ENCODE measurements at regions not wholly inside any gene's neighbourhood (a gene's known extent, or its start where the extent isn't known, plus 50 kb on each side); places are given as distances from the start of the nearest gene placed in this dataset.

DNA sequence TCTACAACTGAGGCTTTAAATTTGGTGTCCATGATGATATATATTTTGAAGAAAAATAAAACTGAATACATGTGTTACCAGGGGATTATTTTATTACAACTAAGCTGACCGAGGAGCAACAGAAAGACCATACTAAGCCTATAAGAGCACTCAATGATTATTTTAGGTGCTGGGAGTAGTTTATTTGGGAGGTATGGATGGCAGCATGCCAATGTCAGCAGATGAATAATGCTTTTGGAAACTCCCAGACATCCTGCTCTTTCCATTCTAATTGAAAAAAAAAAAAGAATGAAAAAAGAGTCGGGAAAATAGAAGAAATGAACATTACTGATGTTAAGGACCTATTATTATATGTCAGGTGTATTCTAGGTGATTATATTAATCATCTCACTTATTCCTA is 441.2 kb downstream of the BTG1 start:
- H3K36me3 ChIP-seq (ENCODE audit: insufficient read depth, low read length): no peaks in the 10 kb centered on the region
- no peak for DNase-seq (ENCODE audit: low spot score)
- TF ChIP-seq, protein P1, sequence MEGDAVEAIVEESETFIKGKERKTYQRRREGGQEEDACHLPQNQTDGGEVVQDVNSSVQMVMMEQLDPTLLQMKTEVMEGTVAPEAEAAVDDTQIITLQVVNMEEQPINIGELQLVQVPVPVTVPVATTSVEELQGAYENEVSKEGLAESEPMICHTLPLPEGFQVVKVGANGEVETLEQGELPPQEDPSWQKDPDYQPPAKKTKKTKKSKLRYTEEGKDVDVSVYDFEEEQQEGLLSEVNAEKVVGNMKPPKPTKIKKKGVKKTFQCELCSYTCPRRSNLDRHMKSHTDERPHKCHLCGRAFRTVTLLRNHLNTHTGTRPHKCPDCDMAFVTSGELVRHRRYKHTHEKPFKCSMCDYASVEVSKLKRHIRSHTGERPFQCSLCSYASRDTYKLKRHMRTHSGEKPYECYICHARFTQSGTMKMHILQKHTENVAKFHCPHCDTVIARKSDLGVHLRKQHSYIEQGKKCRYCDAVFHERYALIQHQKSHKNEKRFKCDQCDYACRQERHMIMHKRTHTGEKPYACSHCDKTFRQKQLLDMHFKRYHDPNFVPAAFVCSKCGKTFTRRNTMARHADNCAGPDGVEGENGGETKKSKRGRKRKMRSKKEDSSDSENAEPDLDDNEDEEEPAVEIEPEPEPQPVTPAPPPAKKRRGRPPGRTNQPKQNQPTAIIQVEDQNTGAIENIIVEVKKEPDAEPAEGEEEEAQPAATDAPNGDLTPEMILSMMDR (conservative IDR thresholded peaks at IDR 0.05; ENCODE audit: low read length): no peak
- no peak for TF ChIP-seq EZH2phosphoT487 (IDR thresholded peaks at IDR 0.05; ENCODE audit: borderline replicate concordance, low read depth, low read length)
- no peak overlapping the region for H3K4me3 ChIP-seq (ENCODE audit: low read depth, low read length, poor library complexity, severe bottlenecking)
- no TSS peak for BruUV-seq (replicated peaks)
- ChIA-PET CTCF (ENCODE audit: unreplicated experiment) (no interaction called here), POLR2A (interaction anchor here (0.5 to 0.7 kb wide), 2 partner anchors 48 to 152 kb away, joined by 3 read pairs; no protein-coding TSS in a partner anchor)
- no peak overlapping the region for H3K4me2 ChIP-seq (ENCODE audit: low read length)
- no peaks in the 10 kb centered on the region for H3K4me1 ChIP-seq (ENCODE audit: insufficient read depth, low read length, poor library complexity, severe bottlenecking)
- no peaks in the 10 kb centered on the region for H3K9me2 ChIP-seq (ENCODE audit: insufficient read depth, low read length)
- no peaks in the 10 kb centered on the region for H4K20me1 ChIP-seq (ENCODE audit: insufficient read depth, low read length)
- H3K27ac ChIP-seq (ENCODE audit: low read depth, low read length, poor library complexity, severe bottlenecking): no peak overlapping the region
- intact Hi-C loops (cut with micrococcal nuclease; ENCODE audit: unreplicated experiment): no loop called here
- no peak overlapping the region for H2AFZ ChIP-seq (ENCODE audit: low read length)
- no peaks in the 10 kb centered on the region for H3K9me3 ChIP-seq (ENCODE audit: low read length)
- H3K79me2 ChIP-seq (ENCODE audit: insufficient read depth, low read depth, low read length): no peaks in the 10 kb centered on the region

GRCh38 chr12:91703491-91704283 is 442.0 kb downstream of the BTG1 start:
- Histone ChIP-seq H3K36me3 (ENCODE audit: insufficient read depth, low read length) (no peaks in the 10 kb centered on the region), H2AFZ (ENCODE audit: low read length) (no peak overlapping the region), H3K4me3 (ENCODE audit: low read depth, low read length, poor library complexity, severe bottlenecking) (no peak overlapping the region), H3K9me3 (ENCODE audit: low read length) (no peaks in the 10 kb centered on the region), H3K9me2 (ENCODE audit: insufficient read depth, low read length) (no peaks in the 10 kb centered on the region), H3K79me2 (ENCODE audit: insufficient read depth, low read depth, low read length) (no peaks in the 10 kb centered on the region), H3K27ac (ENCODE audit: low read depth, low read length, poor library complexity, severe bottlenecking) (no peak overlapping the region), H4K20me1 (ENCODE audit: insufficient read depth, low read length) (no peaks in the 10 kb centered on the region), H3K4me1 (ENCODE audit: insufficient read depth, low read length, poor library complexity, severe bottlenecking) (no peaks in the 10 kb centered on the region), H3K4me2 (ENCODE audit: low read length) (no peak overlapping the region)
- BruUV-seq (replicated peaks): no TSS peak
- CTCF ChIA-PET (ENCODE audit: unreplicated experiment): no interaction called here
- no peak for TF ChIP-seq EZH2phosphoT487 (IDR thresholded peaks at IDR 0.05; ENCODE audit: borderline replicate concordance, low read depth, low read length)
- TF ChIP-seq, protein P1 (conservative IDR thresholded peaks at IDR 0.05; ENCODE audit: low read length): no peak
- DNase-seq (ENCODE audit: low spot score): no peak
- POLR2A ChIA-PET: interaction anchor here (0.5 kb wide), 1 partner anchor 49 kb away, joined by 3 read pairs; no protein-coding TSS in a partner anchor
- intact Hi-C loops (cut with micrococcal nuclease; ENCODE audit: unreplicated experiment): no loop called here

- BruUV-seq (replicated peaks): no TSS peak
- H3K4me3 ChIP-seq (ENCODE audit: low read depth, low read length, poor library complexity, severe bottlenecking): no peak overlapping the region
- intact Hi-C loops (cut with micrococcal nuclease; ENCODE audit: unreplicated experiment): no loop called here
- no peaks in the 10 kb centered on the region for H3K9me2 ChIP-seq (ENCODE audit: insufficient read depth, low read length)
- no peaks in the 10 kb centered on the region for H4K20me1 ChIP-seq (ENCODE audit: insufficient read depth, low read length)
- H3K79me2 ChIP-seq (ENCODE audit: insufficient read depth, low read depth, low read length): no peaks in the 10 kb centered on the region
- POLR2A ChIA-PET: no interaction called here
- H2AFZ ChIP-seq (ENCODE audit: low read length): no peak overlapping the region
- no peak for TF ChIP-seq EZH2phosphoT487 (IDR thresholded peaks at IDR 0.05; ENCODE audit: borderline replicate concordance, low read depth, low read length)
- TF ChIP-seq, protein P1 (conservative IDR thresholded peaks at IDR 0.05; ENCODE audit: low read length): no peak
- CTCF ChIA-PET (ENCODE audit: unreplicated experiment): no interaction called here
- H3K9me3 ChIP-seq (ENCODE audit: low read length): no peaks in the 10 kb centered on the region
- no peaks in the 10 kb centered on the region for H3K4me1 ChIP-seq (ENCODE audit: insufficient read depth, low read length, poor library complexity, severe bottlenecking)
- H3K4me2 ChIP-seq (ENCODE audit: low read length): no peak overlapping the region
- no peaks in the 10 kb centered on the region for H3K36me3 ChIP-seq (ENCODE audit: insufficient read depth, low read length)
- H3K27ac ChIP-seq (ENCODE audit: low read depth, low read length, poor library complexity, severe bottlenecking): no peak overlapping the region
- DNase-seq (ENCODE audit: low spot score): no peak
These were observed 442.7 kb downstream of the BTG1 start for GRCh38 chr12:91702843-91703425.
